ENCODE measurements at regions not wholly inside any gene's neighbourhood (a gene's known extent, or its start where the extent isn't known, plus 50 kb on each side); places are given as distances from the start of the nearest gene placed in this dataset.

GRCh38 chr7:28889290-28889689 lies 68.8 kb downstream of the TRIL start:
- CTCF ChIA-PET: no interaction called here

More at GRCh38 chr7:28889290-28889689, 68.8 kb downstream of the TRIL start:
- Histone ChIP-seq H3K18ac (ENCODE audit: low read depth, low read length) (no peak overlapping the region), H3K9ac (ENCODE audit: low read depth, low read length) (no peak overlapping the region), H3K9me3 (ENCODE audit: control insufficient read depth, insufficient read depth, low read length) (no peaks in the 10 kb centered on the region), H4K91ac (ENCODE audit: insufficient read depth, low read depth, low read length) (no peak overlapping the region), H3K36me3 (ENCODE audit: control insufficient read depth, insufficient read depth, low read length) (no peaks in the 10 kb centered on the region), H2AFZ (replicated peaks; ENCODE audit: low read length, poor library complexity) (no peak overlapping the region), H3K9me1 (ENCODE audit: insufficient read depth, low read length) (no peaks in the 10 kb centered on the region), H3K56ac (ENCODE audit: extremely low read depth, insufficient read depth, low read length) (no peak overlapping the region), H2BK20ac (ENCODE audit: low read depth, low read length) (no peak overlapping the region), H3K27me3 (ENCODE audit: control insufficient read depth, insufficient read depth, low read length) (peaks cover 9% of the 10 kb centered on the region), H2AK5ac (ENCODE audit: low read depth, low read length) (no peak overlapping the region), H3K27ac (ENCODE audit: insufficient read depth, low read length) (no peak overlapping the region), H3K23ac (ENCODE audit: low read depth, low read length) (no peak overlapping the region), H2BK5ac (ENCODE audit: low read depth, low read length, poor library complexity, severe bottlenecking) (no peak overlapping the region), H4K5ac (ENCODE audit: low read depth, low read length) (no peak overlapping the region), H2AK9ac (replicated peaks; ENCODE audit: low read depth, low read length, poor library complexity) (no peak overlapping the region), H3K4me1 (ENCODE audit: control insufficient read depth, insufficient read depth, low read length) (no peaks in the 10 kb centered on the region), H3K79me1 (ENCODE audit: low read depth in 1 of 2, low read length in 2 of 2) (no peaks in the 10 kb centered on the region), H2BK15ac (ENCODE audit: low read depth, low read length) (no peak overlapping the region), H3K4ac (ENCODE audit: low read depth, low read length) (no peak overlapping the region), H4K8ac (ENCODE audit: low read depth in 2 of 2, low read length in 2 of 2) (no peak overlapping the region), H4K20me1 (ENCODE audit: insufficient read depth, low read length) (no peaks in the 10 kb centered on the region), H3K4me3 (ENCODE audit: insufficient read depth, low read depth, low read length) (no peak overlapping the region), H2BK120ac (ENCODE audit: low read depth, low read length) (no peak overlapping the region), H3K14ac (replicated peaks; ENCODE audit: low read depth, low read length) (no peak overlapping the region), H3K4me2 (ENCODE audit: low read depth, low read length) (no peak overlapping the region)
- 80% methylated on average over 1 of the region's 4 CpGs; no CpG with 5 or more reads in 1 of the 2 experiments for WGBS, 2 experiments (ENCODE audit: extremely low coverage in 2 of 2, insufficient read length in 1 of 2)
- dilution Hi-C loops (cut with HindIII; ENCODE audit: low sequenced_read_pairs, unreplicated experiment): no loop called here
- in situ Hi-C loops (cut with MboI; ENCODE audit: low sequenced_read_pairs): no loop called here
- ATAC-seq (ENCODE audit: low read depth) (no peak), DNase-seq (no peak)
- TF ChIP-seq, protein P1, sequence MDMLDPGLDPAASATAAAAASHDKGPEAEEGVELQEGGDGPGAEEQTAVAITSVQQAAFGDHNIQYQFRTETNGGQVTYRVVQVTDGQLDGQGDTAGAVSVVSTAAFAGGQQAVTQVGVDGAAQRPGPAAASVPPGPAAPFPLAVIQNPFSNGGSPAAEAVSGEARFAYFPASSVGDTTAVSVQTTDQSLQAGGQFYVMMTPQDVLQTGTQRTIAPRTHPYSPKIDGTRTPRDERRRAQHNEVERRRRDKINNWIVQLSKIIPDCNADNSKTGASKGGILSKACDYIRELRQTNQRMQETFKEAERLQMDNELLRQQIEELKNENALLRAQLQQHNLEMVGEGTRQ (IDR thresholded peaks at IDR 0.05; ENCODE audit: low read depth, low read length): no peak
- TF ChIP-seq SMC3 (IDR thresholded peaks at IDR 0.05; ENCODE audit: low read depth, low read length) (no peak), ELK1 (IDR thresholded peaks at IDR 0.05; ENCODE audit: borderline replicate concordance, low read depth, low read length) (no peak), RAD21 (IDR thresholded peaks at IDR 0.05; ENCODE audit: low read length) (no peak), FOS (IDR thresholded peaks at IDR 0.05; ENCODE audit: low read depth, low read length) (no peak), MAFK (IDR thresholded peaks at IDR 0.05; ENCODE audit: low read depth, low read length) (no peak), MAZ (IDR thresholded peaks at IDR 0.05; ENCODE audit: borderline replicate concordance, low read depth, low read length) (no peak), RFX5 (IDR thresholded peaks at IDR 0.05; ENCODE audit: low read depth, low read length) (no peak), NFE2L2 (IDR thresholded peaks at IDR 0.05; ENCODE audit: low read depth, low read length) (no peak), MXI1 (IDR thresholded peaks at IDR 0.05; ENCODE audit: borderline replicate concordance, low read depth, low read length) (no peak), CHD1 (IDR thresholded peaks at IDR 0.05; ENCODE audit: low read depth, low read length) (no peak), CEBPB (IDR thresholded peaks at IDR 0.05; ENCODE audit: low read depth, low read length) (no peak), CTCF (conservative IDR thresholded peaks at IDR 0.05; ENCODE audit: low read depth, low read length) (no peak), BHLHE40 (IDR thresholded peaks at IDR 0.05; ENCODE audit: low read depth, low read length) (no peak), RCOR1 (IDR thresholded peaks at IDR 0.05; ENCODE audit: insufficient replicate concordance, low read length) (no peak), POLR2A (IDR thresholded peaks at IDR 0.05; ENCODE audit: low read depth, low read length) (no peak)
- POLR2A ChIA-PET (ENCODE audit: unreplicated experiment): no interaction called here
- intact Hi-C loops (cut with micrococcal nuclease): no loop called here
- BruUV-seq (replicated peaks): no TSS peak

All from IMR-90 (cell line).